Fibroblast of lung (primary cell): ENCODE measurements at regions not wholly inside any gene's neighbourhood (a gene's known extent, or its start where the extent isn't known, plus 50 kb on each side); places are given as distances from the start of the nearest gene placed in this dataset.

Experiments
- CTCF ChIP-seq, 2 donors: IDR thresholded peaks in 1 of 2; conservative IDR thresholded peaks in 1 of 2; 1 replicate in 1 of 2; 2 replicates in 1 of 2; pipeline ENCODE4 v1.5.1; 2011 to 2012; ENCODE audit warnings: low read length in 2 of 2, control low read depth in 1 of 2, inconsistent platforms in 1 of 2, low read depth in 1 of 2, mild to moderate bottlenecking in 1 of 2
- EZH2 ChIP-seq: IDR thresholded peaks from 2 replicates; pipeline ENCODE4 v1.5.1; 2012; ENCODE audit warnings: low read length, control low read depth, mild to moderate bottlenecking; ENCODE audit errors: missing control alignments

- TF ChIP-seq CTCF (conservative IDR thresholded peaks at IDR 0.05 in 1 of 2, IDR thresholded peaks at IDR 0.05 in 1 of 2; ENCODE audit: low read depth in 1 of 2, low read length in 2 of 2) (no peak), EZH2 (no peak)
Measured at GRCh38 chr12:127267128-127267527, 999.8 kb upstream of the TMEM132C start.
